ENCODE measurements at regions not wholly inside any gene's neighbourhood (a gene's known extent, or its start where the extent isn't known, plus 50 kb on each side); places are given as distances from the start of the nearest gene placed in this dataset.

DNA sequence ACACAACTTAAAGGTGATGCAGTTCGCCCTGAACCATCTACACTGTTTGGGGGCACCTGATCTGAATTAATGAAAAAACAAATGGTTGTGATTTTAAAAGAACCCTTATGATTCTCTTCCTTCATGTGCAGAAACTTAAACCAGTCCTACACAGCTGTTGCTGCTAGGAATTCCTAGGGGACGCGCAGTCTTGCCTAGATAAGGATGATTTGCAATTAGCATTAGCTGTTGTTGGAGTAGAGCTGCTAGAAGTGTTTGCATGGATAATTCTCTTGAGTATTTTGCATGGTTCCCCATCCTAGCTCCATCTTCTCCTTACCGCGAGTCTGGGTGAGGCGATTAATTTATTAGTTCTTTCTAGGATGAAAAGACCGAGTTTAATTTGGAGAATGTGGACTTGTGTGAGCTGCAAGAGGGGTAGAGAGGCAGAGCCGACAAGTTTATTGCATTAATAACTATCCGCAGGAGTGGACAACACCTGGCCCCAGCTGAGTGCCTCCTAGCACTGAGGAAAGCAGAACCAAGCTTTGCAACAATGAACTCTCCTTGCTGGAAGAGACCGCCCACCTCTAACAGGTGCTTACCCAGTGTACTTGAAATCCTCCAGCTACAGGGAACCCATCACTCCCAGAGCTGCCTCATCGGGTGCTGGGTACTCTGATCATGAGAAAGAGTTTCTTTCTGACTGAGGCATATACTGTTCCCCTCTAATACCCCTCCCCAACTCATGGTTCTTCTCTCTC, 75.0 kb upstream of the WNT7A start:
- DNase-seq = peak; percentile 75

DNA sequence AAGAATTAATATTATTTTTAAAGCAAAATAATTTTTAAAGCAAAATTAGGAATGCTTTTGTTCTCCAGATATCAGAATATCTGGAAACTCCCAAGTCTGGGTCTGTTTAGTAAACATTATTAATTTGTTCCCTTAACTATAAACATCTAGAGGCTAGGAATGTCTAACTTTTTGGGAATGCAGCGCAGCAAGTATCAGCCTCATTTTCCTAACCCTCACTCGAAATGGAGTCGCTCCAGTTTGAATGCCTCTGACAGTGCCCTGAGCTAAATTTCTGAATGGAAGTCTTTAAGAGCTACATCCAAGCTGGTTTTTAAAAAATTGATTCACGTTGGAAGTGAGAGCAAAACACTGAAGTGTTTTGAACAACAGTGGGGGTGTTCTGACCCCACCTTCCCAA, 74.4 kb upstream of the WNT7A start:
- no peak for DNase-seq

DNA sequence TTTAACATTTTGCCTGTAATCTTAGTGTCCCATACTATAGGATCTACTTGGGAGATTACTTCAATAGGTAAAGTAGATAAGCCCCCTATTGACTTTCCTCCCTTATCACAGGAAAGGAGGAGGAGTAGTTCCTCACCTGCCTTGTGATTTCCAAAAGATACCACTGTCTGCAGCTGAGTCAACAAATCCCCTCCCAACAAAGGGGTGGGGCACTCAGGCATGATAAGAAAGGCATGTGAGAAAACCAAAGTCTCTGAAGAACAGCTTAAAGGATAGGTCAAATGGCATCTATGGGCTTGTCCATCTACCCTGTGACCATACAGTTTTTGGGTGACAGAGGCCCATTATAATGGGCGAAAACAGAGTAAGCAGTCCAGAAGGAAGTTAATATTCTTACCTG, 71.3 kb upstream of the WNT7A start:
- no peak for DNase-seq

DNA sequence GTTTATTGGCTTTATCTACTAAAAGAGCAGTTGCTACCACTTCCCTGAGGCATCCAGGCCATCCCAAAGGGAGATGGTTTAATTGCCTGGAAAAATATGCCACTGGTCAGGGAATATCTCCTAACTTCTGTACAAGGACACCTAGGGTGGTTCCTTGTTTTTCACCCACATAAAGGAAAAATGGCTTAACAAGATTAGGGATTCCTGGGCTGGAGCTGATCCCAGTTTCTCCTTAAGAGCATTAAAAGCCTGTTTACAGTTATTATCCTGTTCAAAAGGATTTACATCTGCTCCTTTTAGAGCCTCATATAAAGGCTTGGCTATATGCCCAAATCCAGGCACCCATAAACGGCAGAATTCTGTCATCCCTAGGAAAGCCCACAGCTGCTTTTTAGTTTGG, 70.2 kb upstream of the WNT7A start:
- DNase-seq = no peak

DNA sequence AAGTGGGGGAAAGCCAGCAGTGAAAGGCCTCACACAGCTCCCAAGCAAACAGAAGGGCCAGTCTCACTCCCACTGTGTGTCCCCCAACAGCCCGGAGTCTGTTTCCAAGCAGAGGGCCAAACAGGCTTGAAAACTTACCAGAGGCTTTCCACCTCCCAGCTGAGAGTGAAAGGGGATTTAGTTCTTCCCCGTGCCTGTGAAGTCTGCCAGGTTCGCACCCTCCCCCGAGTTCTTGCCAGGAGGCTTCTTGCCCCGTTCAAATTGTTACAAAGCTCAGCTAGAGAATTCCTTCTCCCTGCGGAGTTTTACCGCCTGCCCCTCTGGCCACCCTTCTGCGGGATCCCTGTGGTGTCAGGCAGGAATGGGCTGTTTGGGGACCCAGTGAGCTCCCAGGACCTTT, 68.0 kb upstream of the WNT7A start:
- no peak for DNase-seq

DNA sequence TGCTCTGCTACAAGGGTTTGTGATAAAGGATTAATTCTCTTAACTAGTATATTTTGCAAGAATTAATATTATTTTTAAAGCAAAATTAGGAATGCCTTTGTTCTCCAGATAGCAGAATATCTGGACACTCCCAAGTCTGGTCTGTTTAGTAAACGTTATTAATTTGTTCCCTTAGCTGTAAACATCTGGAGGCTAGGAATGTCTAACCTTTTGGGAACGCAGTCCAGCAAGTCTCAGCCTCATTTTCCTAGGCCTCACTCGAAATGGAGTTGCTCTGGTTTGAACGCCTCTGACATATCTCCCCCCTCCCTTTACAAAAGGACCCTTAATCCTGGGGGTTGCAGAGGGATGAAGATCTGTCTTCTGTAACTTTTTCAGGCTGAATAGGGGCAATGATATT, 59.3 kb upstream of the WNT7A start:
- no peak for DNase-seq

DNA sequence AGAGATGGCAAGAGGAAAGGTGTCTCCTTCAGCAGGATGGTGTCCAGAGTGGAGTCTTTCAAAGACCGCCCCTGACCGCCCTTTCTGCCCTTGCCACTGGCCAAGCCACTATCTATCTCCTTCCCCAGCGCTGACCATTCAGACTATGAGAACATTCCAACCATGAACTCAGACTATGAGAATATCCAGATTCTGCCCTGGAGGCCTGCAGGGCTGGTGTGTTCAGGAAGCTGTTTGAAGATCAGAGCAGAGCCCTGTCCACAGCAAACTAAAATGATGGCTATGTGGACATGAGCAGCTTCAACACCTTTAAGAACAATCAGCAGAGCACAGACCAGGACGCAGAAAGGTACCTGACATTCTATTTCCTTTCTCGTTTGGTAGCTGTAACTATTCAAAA, 57.3 kb upstream of the WNT7A start:
- DNase-seq = no peak

DNA sequence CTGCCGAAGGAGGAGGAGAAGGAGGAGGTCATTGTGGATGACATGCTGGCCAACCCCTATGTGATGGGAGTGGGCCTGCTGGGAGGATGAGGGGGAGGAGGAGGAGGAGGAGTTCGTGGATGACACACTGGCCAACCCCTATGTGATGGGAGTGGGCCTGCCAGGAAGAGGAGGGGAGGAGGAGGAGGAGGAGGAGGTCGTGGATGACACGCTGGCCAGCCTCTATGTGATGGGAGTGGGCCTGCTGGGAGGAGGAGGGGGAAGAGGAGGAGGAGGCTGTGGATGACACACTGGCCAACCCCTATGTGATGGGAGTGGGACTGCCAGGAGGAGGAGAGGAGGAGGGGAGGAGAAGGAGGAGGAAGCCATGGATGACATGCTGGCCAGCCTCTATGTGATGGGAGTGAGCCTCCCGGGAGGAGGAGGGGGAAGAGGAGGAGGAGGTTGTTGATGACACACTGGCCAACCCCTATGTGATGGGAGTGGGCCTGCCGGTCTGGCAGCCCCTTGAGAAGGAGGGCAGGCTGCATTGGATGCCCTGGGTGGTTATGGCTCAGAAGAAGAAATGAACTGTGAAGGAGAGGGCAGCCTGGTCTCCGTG, 55.7 kb upstream of the WNT7A start:
- DNase-seq = no peak

DNA sequence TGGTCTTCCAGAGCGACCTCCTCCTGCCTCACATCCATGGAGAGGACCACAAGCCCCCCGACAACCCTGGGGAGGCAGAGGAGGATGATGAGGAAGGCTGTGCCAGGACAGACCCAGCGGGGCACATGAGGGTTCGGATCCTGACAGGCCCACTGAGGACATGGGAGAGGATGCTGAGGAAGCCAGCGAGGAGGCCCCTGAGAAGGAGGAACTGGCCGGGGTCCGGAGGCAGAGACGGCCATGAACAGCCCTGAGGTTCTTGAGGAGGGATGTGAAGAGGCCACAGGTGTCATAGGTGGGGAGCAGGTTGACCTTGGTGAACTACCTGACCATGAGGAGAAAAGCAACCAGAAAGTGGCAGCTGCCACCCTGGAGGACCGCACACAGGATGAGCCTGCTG, 54.9 kb upstream of the WNT7A start:
- DNase-seq = no peak

DNA sequence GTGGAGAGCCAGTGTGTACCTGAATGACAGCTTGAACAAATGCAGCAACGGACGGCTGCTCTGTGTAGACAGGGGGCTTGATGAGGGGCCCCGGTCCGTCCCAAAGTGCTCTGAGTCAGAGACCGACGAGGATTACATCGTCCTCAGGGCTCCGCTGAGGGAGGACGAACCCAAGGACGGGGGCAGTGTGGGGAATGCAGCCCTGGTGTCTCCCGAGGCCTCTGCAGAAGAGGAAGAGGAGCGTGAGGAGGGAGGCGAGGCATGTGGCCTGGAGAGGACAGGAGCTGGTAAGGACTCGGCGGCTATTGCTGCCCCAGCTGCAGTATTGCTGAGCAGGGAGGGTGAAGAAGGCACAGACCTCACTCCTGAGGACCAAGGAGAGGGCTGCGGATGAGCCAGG, 54.4 kb upstream of the WNT7A start:
- no peak for DNase-seq

DNA sequence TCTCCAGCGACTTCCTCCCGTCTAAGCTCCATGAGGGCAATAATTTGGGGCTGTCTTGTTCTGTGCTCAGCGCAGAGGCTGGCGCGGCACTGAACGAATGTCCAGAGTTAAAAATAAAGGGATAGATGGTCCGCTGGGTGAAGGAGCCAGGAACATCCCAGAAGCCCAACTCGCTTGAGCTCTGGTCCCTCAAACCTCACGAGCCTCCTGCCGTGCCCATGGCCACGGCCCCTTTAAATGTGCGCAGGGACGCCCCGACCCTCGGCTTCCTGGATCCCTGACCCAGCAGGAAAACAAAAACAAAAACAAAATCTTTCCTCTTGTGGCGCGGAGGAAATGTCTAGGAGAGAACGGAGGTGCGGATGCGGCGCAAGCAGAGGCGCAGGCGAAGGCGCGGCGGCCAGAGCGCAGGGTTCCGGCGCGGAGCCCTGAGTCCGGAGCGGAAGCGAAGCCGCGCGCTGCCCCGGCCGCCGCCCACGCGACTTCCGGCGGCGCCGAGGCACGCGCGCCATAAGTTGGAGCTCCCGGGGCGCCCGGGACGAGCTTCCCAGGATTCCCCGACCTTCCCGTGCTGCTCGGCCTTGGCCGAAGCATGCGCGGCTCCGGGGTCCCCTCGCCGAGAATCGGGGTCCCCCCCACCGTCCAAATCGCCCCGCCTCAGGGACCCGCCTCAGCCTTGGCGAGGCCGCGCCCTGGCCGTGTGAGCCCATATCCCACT, 52.9 kb upstream of the WNT7A start:
- DNase-seq = no peak

DNA sequence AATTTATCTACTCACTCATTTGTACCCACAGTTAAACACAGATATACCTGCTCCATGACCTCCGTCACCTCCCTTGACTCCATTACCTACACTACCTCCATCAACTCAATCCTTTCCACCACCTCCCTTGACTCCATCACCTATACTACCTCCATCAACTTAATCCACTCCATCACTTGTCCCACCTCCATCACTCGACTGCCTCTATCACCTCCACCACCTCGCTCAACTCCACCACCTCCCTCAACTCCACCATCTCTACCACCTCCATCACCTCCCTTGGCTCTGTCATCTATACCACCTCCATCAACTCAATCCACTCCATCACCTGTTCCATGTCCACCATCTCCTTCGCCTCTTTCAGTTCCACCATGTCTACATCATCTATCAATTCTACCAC, 51.3 kb upstream of the WNT7A start:
- DNase-seq = no peak
